ENCODE measurements at regions not wholly inside any gene's neighbourhood (a gene's known extent, or its start where the extent isn't known, plus 50 kb on each side); places are given as distances from the start of the nearest gene placed in this dataset.

- no peak for TF ChIP-seq CTCF (IDR thresholded peaks at IDR 0.05)
- no peak for TF ChIP-seq POLR2A (IDR thresholded peaks at IDR 0.05)
Observed at GRCh38 chr11:69386594-69387408, 92.8 kb downstream of the MYEOV start.

Measured in lower leg skin (tissue), 3 donors.